Prostate gland (tissue), 2 donors: ENCODE measurements at regions not wholly inside any gene's neighbourhood (a gene's known extent, or its start where the extent isn't known, plus 50 kb on each side); places are given as distances from the start of the nearest gene placed in this dataset.
A peak's percentile ranks its signal among the peaks of the same experiment; 100 is the strongest.

Source experiments
- POLR2A ChIP-seq: fragments of 450-650 bp; IDR thresholded peaks from one replicate; pipeline ENCODE4 v1.6.1; 2016; ENCODE audit warnings: antibody characterized with exemption, mild to moderate bottlenecking
- POLR2AphosphoS5 ChIP-seq: sonication (generic); formaldehyde crosslinking; IDR thresholded peaks from one replicate; pipeline ENCODE4 v1.6.1; 2017; ENCODE audit warnings: antibody characterized with exemption
- TF ChIP-seq, protein P1 (sequence below), 4 experiments: fragments of 200-600 bp in 2 of 4; fragments of 450-650 bp in 2 of 4; sonication (generic) in 2 of 4; IDR thresholded peaks; 1 replicate in 3 of 4; 2 replicates in 1 of 4; pipeline ENCODE4 v1.5.1; 2016 to 2019; ENCODE audit warnings: antibody characterized with exemption in 4 of 4, mild to moderate bottlenecking in 2 of 4, moderate library complexity in 2 of 4

DNA sequence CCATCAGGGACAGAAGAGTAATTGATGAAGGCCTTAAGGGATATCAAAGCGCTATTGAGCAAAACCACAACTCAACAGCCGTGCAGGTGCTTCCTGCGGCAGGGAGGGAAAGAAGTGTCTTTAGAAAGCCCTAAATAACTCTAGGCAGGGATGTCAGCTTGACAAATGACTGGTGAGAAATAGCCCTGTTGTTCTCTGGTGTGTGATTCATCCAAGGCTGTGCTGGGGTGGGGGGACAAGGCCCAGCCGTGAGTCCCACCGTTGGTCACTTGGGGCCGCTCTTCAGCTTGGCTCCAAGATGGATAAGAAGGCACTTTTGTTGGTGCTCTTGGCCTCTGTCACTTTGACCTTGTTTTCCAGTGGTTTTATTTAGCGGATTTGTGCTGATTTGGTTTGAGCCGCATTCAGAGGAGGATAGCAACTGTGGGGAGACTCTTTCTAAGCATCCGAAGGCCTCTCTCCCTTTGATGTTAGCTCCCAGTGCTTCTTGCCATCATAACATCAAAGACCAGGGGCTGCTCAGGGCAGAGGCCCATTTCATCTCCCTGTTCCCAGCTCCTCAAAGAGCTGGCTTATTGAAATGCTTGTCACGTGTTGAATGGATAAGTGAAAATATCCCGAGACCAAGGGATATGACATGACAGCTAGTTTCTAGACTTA lies 130.3 kb upstream of the SERP2 start:
- TF ChIP-seq, protein P1, sequence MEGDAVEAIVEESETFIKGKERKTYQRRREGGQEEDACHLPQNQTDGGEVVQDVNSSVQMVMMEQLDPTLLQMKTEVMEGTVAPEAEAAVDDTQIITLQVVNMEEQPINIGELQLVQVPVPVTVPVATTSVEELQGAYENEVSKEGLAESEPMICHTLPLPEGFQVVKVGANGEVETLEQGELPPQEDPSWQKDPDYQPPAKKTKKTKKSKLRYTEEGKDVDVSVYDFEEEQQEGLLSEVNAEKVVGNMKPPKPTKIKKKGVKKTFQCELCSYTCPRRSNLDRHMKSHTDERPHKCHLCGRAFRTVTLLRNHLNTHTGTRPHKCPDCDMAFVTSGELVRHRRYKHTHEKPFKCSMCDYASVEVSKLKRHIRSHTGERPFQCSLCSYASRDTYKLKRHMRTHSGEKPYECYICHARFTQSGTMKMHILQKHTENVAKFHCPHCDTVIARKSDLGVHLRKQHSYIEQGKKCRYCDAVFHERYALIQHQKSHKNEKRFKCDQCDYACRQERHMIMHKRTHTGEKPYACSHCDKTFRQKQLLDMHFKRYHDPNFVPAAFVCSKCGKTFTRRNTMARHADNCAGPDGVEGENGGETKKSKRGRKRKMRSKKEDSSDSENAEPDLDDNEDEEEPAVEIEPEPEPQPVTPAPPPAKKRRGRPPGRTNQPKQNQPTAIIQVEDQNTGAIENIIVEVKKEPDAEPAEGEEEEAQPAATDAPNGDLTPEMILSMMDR (IDR thresholded peaks at IDR 0.05), result peak in 1 of 4 experiments; percentile 17
- TF ChIP-seq POLR2A (no peak), POLR2AphosphoS5 (no peak)
